ENCODE measurements at regions not wholly inside any gene's neighbourhood (a gene's known extent, or its start where the extent isn't known, plus 50 kb on each side); places are given as distances from the start of the nearest gene placed in this dataset.
"Not testable (repeated sequence)": the region's sequence is repeated elsewhere in the genome, so short reads cannot be mapped to it uniquely, and the experiment has no call there.

GRCh38 chr1:70795064-70795463 lies 252.6 kb downstream of the PTGER3 start:
- DNase-seq (ENCODE audit: missing footprints); ATAC-seq; intact Hi-C loops (cut with DNase I): not testable (repeated sequence)

GRCh38 chr1:70796298-70796697 lies 251.3 kb downstream of the PTGER3 start:
- ATAC-seq; DNase-seq (ENCODE audit: missing footprints); intact Hi-C loops (cut with DNase I): not testable (repeated sequence)

DNA sequence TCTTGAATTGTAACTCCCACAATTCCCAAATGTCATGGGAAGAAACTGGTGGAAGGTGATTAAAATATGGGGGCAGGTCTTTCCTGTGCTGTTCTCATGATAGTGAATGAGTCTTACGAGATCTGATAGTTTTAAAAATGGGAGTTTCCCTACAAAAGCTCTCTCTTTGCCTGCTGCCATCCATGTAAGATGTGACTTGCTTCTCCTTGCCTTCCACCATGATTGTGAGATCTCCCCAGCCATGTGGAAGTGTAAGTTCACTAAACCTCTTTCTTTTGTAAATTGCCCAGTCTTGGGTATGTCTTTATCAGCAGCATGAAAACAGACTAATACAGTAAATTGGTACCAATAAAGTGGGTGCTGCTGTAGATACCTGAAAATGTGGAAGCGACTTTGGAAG lies 245.0 kb downstream of the PTGER3 start:
- ATAC-seq; DNase-seq (ENCODE audit: missing footprints); intact Hi-C loops (cut with DNase I): not testable (repeated sequence)

DNA sequence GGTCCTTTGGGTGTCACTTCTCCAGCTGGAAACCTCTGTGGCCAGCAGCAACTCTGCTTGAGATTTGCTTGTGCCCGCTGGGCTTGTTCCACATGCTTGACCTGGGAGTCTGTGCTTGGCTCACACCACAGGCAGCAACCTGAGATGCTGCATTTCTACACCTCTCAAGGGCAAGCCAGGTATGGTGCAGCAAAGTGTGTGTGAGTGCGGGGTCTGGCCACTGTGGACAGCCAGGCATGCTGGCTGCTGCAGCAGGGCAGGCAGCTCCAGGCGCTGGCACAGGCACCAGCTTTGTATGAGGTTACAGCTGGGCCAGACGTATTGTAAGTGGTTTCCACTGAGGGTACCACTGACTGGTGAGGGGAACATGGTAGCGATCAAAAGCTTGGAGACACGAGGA lies 242.0 kb downstream of the PTGER3 start:
- no peak for DNase-seq (ENCODE audit: missing footprints)
- intact Hi-C loops (cut with DNase I) = no loop called here
- ATAC-seq = no peak

GRCh38 chr1:70807088-70807664 lies 240.4 kb downstream of the PTGER3 start:
- no peak for DNase-seq (ENCODE audit: missing footprints)
- intact Hi-C loops (cut with DNase I) = no loop called here
- no peak for ATAC-seq

- ATAC-seq (no peak), DNase-seq (ENCODE audit: missing footprints) (no peak)
- intact Hi-C loops (cut with DNase I) = no loop called here
Observed at GRCh38 chr1:70809069-70809468, 238.5 kb downstream of the PTGER3 start.

GRCh38 chr1:70811815-70812214 lies 235.8 kb downstream of the PTGER3 start:
- no peak for ATAC-seq
- no peak for DNase-seq (ENCODE audit: missing footprints)
- intact Hi-C loops (cut with DNase I) = loop anchor here (10.0 kb wide), 1 partner anchor 213 kb away; no protein-coding TSS in a partner anchor

GRCh38 chr1:70812442-70813109 lies 235.0 kb downstream of the PTGER3 start:
- DNase-seq (ENCODE audit: missing footprints) (no peak), ATAC-seq (no peak)
- intact Hi-C loops (cut with DNase I) = loop anchor here (10.0 kb wide), 1 partner anchor 212 kb away; no protein-coding TSS in a partner anchor

DNA sequence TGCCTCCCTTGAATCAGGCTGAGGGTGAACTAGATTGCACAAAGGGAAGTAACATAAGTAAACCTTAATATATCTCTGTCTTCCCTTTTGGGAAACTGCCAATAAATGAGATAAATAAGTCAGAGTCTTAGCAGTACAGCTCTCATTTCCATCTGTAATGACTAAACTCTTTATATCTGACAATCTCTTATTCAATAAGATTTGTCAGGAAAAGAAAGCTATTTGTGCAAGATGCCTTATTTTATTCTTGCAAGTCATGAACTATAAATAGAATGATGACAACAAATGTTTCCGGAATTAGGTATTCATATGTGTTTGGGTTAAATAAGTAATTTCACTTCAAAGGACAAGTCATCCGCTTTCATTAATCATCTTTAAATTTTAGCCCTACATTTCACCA lies 229.2 kb downstream of the PTGER3 start:
- ATAC-seq = no peak
- intact Hi-C loops (cut with DNase I) = loop anchor here (10.0 kb wide), 1 partner anchor 206 kb away; no protein-coding TSS in a partner anchor
- DNase-seq (ENCODE audit: missing footprints) = no peak

- peak; percentile 70 for ATAC-seq
- intact Hi-C loops (cut with DNase I) = loop anchor here (10.0 kb wide), 1 partner anchor 206 kb away; no protein-coding TSS in a partner anchor
- DNase-seq (ENCODE audit: missing footprints) = no peak
Observed at GRCh38 chr1:70819231-70819630, 228.4 kb downstream of the PTGER3 start.

DNA sequence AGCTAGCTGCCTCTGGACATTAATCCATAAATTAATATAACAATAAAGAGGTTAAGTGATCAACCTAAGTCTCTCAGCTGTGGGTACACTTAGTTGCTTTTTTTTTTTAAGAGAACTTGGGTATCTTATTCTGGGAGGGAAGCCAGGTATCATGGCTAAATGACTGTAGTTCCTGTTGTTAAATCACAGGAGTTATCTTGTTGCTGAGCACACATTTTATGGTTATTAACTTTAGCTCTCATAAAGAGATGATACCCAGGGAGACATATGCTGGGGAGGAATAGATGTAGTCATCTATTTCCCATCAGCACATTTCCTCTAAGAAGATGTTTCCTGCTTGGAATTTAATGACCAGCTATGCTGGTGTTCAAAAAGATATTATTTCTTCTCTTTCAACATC lies 227.8 kb downstream of the PTGER3 start:
- intact Hi-C loops (cut with DNase I) = loop anchor here (10.0 kb wide), 1 partner anchor 205 kb away; no protein-coding TSS in a partner anchor
- DNase-seq (ENCODE audit: missing footprints) (no peak), ATAC-seq (no peak)

- ATAC-seq (no peak), DNase-seq (ENCODE audit: missing footprints) (no peak)
Observed at GRCh38 chr1:70820396-70820795, 227.2 kb downstream of the PTGER3 start.

DNA sequence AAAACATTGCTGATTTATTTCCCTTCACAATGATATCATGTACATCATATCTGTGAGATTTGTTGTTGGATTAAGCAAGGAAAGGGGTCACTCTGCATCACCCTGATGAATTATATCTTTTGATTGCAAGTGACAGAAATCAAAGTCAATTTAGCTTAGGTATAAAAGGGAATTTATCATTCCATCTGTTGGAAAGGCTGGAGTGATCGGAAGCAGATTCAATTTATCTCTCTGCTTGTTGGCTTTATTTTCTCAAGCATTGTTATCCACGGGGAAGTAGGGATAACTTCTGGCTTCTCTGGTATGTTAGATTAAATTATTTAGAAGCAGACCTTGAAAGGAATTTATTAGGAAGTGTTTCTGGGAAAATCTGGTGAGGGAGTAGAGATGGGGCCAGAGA lies 226.6 kb downstream of the PTGER3 start:
- no peak for DNase-seq (ENCODE audit: missing footprints)
- no peak for ATAC-seq
- intact Hi-C loops (cut with DNase I) = no loop called here

More at GRCh38 chr1:70820396-70820795, 227.2 kb downstream of the PTGER3 start:
- intact Hi-C loops (cut with DNase I) = no loop called here

DNA sequence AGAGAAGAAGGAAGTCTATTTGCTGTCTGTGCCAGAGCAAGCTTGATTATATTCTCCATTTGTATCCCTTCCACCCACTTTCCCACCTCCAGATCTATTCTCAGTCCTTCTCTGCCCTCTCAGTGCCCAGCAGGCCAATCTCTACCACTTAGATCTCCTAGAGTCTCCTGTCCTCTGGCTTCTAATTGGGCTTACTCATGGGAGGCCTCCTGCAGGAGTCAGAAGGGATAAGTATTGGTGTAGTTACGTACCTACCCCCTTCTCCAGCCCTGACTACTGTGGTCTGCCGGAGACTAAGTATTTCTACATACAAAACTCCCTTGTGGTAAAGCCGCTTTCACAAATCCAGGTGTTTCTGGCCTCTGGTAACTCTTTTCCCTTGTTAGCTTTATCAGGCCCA lies 221.2 kb downstream of the PTGER3 start:
- intact Hi-C loops (cut with DNase I) = no loop called here
- ATAC-seq = no peak
- DNase-seq (ENCODE audit: missing footprints) = no peak

- DNase-seq (ENCODE audit: missing footprints) (no peak), ATAC-seq (no peak)
- intact Hi-C loops (cut with DNase I) = no loop called here
Observed at GRCh38 chr1:70827030-70827429, 220.6 kb downstream of the PTGER3 start.

DNA sequence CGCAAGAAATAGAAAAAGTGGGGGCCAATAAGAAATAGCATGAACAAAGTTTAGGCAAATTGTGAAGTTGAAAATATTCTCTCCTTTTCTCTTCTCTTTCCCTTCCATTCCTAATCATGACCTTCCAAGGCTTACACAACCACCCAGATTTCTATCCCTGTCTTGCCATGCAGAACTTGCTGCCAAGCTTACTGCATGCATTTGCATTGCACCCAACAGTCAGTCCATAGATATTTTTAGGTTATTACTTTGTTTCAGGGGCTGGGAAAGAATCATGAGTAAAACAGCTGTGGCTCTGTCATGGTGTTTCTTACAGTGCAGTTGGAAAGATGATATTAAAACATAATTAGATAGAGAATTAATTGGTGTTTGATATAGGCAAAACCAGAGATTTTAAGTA lies 219.4 kb downstream of the PTGER3 start:
- intact Hi-C loops (cut with DNase I) = no loop called here
- ATAC-seq (no peak), DNase-seq (ENCODE audit: missing footprints) (no peak)

DNA sequence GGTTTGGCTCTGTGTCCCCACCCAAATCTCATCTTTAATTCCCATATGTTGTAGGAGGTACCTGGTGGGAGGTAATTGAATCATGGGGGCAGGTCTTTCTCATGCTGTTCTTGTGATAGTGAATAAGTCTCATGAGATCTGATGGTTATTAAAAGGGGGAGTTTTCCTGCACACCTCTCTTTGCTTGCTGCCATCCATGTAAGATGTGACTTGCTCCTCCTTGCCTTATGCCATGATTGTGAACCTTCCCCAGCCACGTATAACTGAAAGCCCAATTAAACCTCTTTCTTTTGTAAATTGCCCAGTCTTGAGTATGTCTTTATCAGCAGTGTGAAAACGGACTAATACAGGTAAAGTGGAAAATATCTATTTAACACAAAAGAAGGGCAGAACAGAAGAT lies 213.3 kb downstream of the PTGER3 start:
- ATAC-seq; intact Hi-C loops (cut with DNase I): not testable (repeated sequence)

DNA sequence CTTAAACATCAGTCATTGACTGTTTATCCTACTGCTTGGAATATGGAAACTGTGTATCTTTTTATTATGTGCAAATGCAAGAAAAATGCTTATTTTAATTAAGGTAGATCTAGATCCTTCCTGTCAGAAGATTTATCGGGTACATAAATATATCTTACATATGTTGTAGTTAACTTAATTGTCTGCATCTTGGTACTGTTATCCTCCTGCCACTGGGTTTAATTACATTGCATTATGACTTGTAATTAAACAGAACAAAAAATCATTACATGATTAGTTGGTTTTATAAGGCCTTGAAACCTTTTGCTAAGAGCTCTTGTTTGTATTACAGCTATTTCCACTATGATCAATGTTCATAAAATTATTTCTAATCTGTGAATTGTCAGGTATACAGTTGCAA lies 211.2 kb downstream of the PTGER3 start:
- no peak for ATAC-seq
- intact Hi-C loops (cut with DNase I) = no loop called here
- no peak for DNase-seq (ENCODE audit: missing footprints)

More for the DNA sequence above, 213.3 kb downstream of the PTGER3 start:
- DNase-seq (ENCODE audit: missing footprints) = not testable (repeated sequence)

DNA sequence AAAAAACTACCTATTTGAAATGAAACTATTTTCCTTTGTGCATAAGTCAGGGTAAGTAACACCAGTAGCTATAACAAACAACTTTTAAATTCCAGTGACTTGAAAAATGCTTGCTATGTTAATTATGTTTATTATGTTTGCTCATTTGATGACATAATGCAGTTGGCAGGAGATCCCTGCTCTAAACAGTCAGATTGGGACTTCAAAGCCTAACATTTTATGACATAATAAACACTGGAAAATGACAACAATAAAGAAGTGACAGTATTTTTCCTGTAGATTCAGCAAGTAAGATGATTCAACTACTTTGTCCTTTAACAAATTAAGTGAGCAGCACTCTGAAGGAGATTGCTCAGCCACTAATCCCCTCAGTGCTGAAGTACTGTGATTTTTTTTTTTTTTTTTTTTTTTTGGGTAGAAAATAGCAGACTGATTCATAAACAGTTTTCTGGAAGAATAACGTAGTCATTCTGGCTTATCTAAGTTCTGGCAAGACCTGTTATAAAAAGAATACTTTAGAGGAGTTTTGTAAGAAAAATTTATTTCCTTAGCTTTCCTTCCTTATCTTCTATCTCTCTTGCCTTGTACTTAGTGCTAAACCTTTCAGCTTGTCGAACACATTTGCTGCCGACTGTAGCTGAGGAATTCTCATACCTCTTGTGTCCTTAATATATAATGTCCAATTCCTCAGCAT lies 207.2 kb downstream of the PTGER3 start:
- intact Hi-C loops (cut with DNase I) = no loop called here
- DNase-seq (ENCODE audit: missing footprints) (no peak), ATAC-seq (no peak)

GRCh38 chr1:70842562-70842961 lies 205.1 kb downstream of the PTGER3 start:
- ATAC-seq = no peak
- DNase-seq (ENCODE audit: missing footprints) = no peak
- intact Hi-C loops (cut with DNase I) = no loop called here
